ENCODE measurements at regions not wholly inside any gene's neighbourhood (a gene's known extent, or its start where the extent isn't known, plus 50 kb on each side); places are given as distances from the start of the nearest gene placed in this dataset.

- H3K27me3 Mint-ChIP-seq (ENCODE audit: low read depth), result no peaks in the 10 kb centered on the region
- Histone ChIP-seq H3K27me3 (ENCODE audit: insufficient read depth, low read length) (no peaks in the 10 kb centered on the region), H4K5ac (ENCODE audit: insufficient read length, low read depth, low read length) (no peak overlapping the region), H3K14ac (ENCODE audit: insufficient read depth, low read length) (no peak overlapping the region), H4K20me1 (ENCODE audit: control insufficient read depth, insufficient read depth, insufficient read length) (no peaks in the 10 kb centered on the region), H2BK15ac (ENCODE audit: low read depth, low read length) (no peak overlapping the region), H3T11ph (ENCODE audit: low read length) (no peak overlapping the region), H3K23me2 (ENCODE audit: insufficient read length, low read depth, low read length, poor library complexity, severe bottlenecking) (no peaks in the 10 kb centered on the region), H4K8ac (replicated peaks; ENCODE audit: insufficient read length, low read depth, low read length) (no peak overlapping the region), H3K4ac (ENCODE audit: low read depth, low read length) (no peak overlapping the region), H3K56ac (ENCODE audit: insufficient read length, low read depth, low read length) (no peak overlapping the region), H2BK120ac (ENCODE audit: low read depth, low read length, poor library complexity, severe bottlenecking) (no peak overlapping the region), H2AK5ac (ENCODE audit: insufficient read length, low read length) (no peak overlapping the region), H3K4me1 (ENCODE audit: insufficient read depth, low read length) (no peaks in the 10 kb centered on the region), H3K9me3 (ENCODE audit: control insufficient read depth, low read depth, low read length) (no peaks in the 10 kb centered on the region), H3K23ac (ENCODE audit: insufficient read length, low read depth, low read length) (no peak overlapping the region), H3K9ac (ENCODE audit: extremely low read depth, insufficient read length, low read length) (no peak overlapping the region), H3K79me1 (ENCODE audit: insufficient read depth, low read depth, low read length, poor library complexity, severe bottlenecking) (no peaks in the 10 kb centered on the region), H2AFZ (ENCODE audit: low read length) (no peak overlapping the region), H3K27ac (ENCODE audit: insufficient read length, low read depth, low read length) (no peak overlapping the region), H3K79me2 (ENCODE audit: insufficient read depth, low read length) (no peaks in the 10 kb centered on the region), H3K18ac (ENCODE audit: insufficient read length, low read depth, low read length) (no peak overlapping the region), H2BK5ac (ENCODE audit: insufficient read length, low read length) (no peak overlapping the region), H2BK12ac (ENCODE audit: insufficient read length, low read depth, low read length) (no peak overlapping the region), H2BK20ac (ENCODE audit: low read depth, low read length, poor library complexity, severe bottlenecking) (no peak overlapping the region), H4K91ac (ENCODE audit: insufficient read length, low read depth, low read length) (no peak overlapping the region), H3K4me2 (ENCODE audit: insufficient read depth, insufficient read length, low read length) (no peak overlapping the region)
- H3K27ac Mint-ChIP-seq, result no peak overlapping the region
- no peaks in the 10 kb centered on the region; a peak in 2 of 5 replicates for H3K9me3 Mint-ChIP-seq
- H3K4me3 Mint-ChIP-seq, result no peak overlapping the region
- H3K36me3 Mint-ChIP-seq (ENCODE audit: insufficient read depth in 1 of 3, low read depth in 3 of 3), result no peaks in the 10 kb centered on the region
- TF ChIP-seq CTCF (conservative IDR thresholded peaks at IDR 0.05), result no peak
- whole genome bisulfite sequencing (ENCODE audit: extremely low coverage, insufficient read length, low lambda C conversion rate), result no CpG with 5 or more reads among the region's 5 CpGs
- H3K4me1 Mint-ChIP-seq, result no peaks in the 10 kb centered on the region
- no peak for DNase-seq
Observed at GRCh38 chr12:42873401-42873800, 283.9 kb upstream of the PRICKLE1 start.
